Activated CD4-positive, CD25-positive, alpha-beta regulatory T cell treated with anti-CD3 and anti-CD28 coated beads, Interleukin-2, amount 50 U/mL, for 72 hours (primary cell): ENCODE measurements at regions not wholly inside any gene's neighbourhood (a gene's known extent, or its start where the extent isn't known, plus 50 kb on each side); places are given as distances from the start of the nearest gene placed in this dataset.

Experiments used
- DNase-seq: peaks from one replicate; pipeline ENCODE4 v3.0.0; 2021

DNA sequence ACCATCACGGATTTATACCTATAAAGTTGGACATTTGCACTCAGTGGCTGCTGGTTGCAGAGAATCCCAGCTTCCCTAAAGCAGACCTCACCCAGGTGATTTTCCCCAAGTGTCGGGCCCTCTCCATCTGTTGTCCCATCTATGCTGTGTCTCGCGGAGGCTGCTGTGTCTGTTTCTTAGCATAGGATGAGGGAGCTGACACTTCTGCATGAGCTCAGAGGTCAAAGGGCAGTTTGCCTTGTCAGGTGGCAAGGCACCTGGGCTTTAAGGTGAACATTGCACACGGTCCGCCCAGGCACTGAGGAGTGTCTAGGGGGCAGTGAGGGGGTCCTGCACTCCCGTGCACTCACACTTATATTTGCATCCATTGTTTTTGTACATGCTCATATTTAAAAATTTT, 151.6 kb downstream of the ZIC5 start:
- no peak for DNase-seq

DNA sequence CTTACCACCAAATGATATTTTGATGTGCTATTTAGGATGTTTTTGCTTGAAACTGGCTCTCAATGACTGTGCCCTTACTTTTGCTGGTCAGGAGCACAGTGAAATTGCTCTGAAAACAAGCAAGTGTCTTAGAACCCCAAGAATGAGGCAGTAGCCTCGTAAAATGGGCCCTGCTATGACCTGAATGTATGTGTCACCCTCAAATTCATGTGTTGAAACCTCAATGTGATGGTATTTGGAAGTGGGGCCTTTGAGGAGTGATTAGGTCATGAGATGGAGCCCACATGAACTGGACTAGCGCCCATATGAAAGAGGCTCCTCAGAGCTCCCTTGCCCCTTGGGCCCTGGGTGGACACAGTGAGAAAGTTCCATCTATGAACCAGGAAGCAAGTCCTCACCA, 155.2 kb downstream of the ZIC5 start:
- no peak for DNase-seq

DNA sequence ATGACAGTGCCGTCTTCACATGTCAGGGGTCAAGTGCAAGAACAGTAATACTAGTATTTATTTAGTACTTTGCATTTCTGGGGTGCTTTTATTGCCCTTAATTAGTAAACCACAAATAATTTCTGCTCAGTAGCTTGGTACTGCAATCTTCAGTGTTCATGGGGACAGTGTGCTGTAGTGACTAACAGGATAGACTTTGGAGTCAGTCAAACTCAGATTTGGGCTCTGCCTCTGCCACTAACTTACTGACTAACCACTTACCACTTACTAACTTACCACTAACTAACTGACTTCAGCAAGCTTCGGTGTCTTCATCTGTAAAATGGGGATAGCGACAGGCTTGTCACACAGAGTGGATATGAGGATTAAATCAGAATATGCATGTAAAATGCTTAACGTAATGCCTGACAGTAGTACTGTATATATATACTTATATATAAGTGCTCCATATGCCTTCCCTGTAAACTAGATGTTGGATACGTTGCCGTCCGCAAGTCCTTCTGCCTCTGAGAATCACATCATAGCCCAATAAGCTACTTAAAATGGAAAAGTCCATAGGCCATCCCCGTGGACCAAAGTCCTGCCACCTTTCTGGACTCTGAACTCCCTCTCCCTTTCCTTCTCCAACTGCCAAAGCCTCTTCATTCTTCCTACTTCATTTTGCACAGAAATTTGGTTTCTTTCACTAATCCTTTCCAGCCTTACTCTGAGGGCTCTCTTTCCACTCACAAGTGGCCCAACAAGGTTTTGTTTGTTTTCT, 158.1 kb downstream of the ZIC5 start:
- DNase-seq: no peak

DNA sequence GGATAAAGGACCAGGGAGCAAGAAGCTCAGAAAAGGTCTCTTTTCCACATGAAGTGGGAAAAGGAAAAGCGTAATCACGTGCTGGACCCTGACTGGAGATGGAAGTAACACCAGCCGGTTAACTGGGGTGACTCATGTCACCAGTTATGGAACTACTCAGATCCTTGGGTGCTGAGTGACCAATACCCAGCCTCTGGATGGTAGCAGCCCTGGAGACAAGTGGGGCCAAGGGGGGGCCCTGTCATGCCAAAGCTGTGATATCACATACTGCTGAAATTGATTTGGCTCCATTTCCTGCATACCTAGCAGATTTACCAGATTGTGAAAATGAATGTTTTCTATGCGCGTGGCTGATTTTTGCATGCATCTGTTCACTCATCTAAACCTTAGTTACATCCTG, 158.9 kb downstream of the ZIC5 start:
- no peak for DNase-seq

DNA sequence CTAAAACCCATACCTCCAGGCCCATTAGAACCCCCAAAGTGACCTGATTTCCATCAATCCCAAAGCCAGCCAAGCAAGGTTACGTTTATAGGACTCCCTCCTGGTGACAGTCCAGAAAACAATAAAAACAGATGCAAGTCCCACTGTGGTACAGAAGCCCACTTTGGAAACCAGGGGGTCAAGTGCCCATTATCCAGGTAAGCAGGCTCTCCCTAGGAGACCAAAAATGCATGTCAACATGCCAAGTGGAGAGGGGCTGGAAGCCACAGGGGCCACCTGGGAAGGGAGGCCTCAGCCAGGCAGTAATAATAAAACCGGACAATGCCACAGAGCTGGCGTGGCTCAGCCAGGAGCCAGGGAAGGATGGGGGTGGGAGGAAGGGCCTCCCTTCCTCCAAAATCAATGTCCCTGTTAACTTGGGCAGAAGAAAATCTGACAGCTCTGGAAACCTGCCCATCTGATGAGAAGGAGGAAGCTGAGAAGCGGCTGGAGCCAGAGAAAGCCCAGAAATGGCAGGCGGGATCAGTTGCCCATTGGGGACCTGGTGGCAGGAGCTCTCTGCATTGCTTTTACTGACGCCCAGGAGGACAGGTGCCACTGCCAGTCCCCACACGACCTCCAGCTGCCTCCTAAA, 160.4 kb downstream of the ZIC5 start:
- no peak for DNase-seq

DNA sequence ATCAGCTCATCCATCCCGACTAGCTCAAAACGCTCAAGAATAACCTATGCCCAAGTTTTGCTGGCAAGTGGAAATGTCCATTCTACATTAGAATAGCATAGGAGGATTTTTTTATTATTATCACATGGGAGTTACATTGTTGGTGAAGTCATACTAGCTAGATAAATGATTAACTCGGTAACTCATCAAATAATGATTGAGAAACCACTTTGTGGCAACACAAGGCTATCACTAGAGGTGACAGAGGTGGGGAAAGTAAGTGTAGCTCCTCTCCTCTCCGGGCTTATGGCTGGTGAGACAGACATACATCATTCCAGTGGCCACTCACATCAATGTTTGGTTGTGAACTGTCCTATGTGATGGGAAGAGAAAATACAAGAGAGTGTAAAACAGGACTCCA, 161.6 kb downstream of the ZIC5 start:
- DNase-seq: no peak

DNA sequence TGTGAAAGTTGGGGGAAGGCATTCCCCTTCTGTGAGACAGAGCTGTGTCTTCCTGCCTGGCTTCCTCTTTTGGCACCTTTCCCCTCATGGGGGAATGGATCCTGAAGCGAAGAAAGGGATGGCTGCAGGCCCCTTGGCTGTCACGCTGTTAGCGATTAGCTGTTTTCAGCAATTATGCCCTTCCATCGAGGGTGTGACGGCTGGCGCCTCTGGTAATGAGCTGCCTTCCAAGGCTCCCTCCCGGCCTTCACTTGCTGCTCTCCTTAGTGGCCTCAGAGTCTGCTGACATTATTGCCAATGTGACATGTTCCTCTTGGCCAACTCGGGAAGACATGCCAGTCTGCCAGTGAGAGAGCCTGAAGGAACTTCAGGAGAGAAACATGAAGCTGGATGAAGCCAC, 162.1 kb downstream of the ZIC5 start:
- DNase-seq: no peak

DNA sequence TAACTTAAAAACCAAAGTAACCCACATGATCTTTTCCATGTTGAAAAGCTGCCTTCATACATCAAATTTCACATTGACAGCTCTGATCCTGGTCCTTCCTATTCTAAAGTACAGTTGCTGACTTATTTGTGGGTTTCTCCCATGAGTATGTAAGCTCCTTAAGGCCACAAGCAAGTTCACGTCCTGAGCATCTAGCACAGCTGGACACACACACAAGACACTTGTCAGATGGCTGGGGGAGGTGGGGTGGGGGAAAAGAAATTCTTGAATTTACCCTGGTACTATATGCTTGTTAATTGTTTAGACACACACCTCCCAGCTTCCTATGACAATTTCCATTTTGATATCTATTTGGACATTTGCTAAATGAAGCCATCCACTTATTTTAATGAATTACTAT, 162.8 kb downstream of the ZIC5 start:
- DNase-seq: no peak

DNA sequence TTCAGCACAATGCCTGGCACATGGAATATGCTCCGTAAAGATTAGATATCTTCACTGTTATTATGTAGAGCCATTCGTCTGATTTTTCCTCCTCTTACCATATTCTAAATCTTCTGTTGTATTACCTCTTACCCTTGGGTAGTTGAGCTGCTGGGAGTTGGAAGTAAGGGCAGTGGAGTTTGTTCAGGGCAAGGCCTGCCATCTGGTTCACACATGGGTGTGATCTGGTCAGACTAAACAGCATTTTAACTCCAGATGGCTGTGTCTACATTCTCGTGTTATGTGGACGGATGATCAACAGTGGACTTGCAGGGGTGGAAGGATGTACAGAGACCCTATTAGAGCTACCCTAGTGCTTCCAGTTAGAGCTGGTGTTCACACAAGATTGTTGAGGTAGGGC, 164.9 kb downstream of the ZIC5 start:
- DNase-seq: no peak

DNA sequence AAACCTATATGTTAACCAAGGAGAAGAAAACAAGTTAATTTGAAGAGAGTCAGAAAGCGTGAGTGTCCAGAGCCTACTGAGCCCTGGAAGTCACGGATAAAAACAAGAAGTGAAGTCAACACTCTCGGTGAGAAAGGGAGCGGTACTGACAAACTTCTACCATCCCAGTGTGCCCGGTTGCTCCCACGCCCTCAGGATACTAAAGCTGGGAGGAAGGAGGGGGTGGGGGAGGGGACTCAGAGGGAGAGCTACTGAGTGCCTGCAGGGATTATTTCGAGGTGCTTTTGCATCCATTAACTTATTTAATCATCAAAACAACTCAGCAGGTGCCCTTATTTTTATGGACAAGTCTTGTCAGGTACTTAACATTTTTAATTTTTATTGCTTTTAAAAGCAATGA, 166.2 kb downstream of the ZIC5 start:
- DNase-seq: no peak

DNA sequence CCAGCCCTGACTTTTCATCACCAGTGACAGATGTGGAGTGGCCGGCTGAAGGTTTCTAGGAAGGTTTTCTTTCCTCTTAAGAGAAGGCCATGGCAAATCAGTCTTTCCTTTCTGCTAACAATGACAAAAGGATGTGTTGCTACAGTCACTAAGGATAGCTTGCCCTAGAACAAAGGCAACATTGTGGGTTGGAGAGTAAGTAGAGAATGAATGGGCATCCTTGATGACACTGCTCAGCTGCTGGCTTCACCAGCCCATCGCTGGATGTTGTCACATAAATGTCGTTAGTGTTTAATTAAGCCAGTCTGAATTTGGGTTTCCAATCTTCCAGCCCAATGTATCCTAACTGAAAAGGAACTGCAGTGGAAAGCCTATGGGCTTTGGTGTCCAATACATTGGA, 168.4 kb downstream of the ZIC5 start:
- DNase-seq: no peak

DNA sequence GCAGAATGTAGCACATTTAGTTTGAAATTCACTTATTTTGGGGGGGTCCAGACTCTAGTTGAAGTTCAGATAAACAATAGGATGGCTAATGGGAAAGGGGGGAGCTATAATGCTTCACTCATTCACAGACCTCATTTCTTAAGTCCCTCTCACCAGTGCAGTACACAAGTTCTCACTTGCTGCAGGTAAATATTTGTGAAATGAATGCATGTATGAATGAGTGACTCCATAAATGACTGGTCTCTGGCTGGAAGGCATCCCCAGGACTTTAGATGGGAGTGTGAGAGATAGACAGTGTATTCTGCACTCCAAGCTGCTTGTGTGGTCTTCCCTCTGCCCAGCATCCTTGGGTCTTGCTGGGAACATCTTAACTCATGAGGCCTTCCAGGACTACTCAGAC, 169.2 kb downstream of the ZIC5 start:
- no peak for DNase-seq

DNA sequence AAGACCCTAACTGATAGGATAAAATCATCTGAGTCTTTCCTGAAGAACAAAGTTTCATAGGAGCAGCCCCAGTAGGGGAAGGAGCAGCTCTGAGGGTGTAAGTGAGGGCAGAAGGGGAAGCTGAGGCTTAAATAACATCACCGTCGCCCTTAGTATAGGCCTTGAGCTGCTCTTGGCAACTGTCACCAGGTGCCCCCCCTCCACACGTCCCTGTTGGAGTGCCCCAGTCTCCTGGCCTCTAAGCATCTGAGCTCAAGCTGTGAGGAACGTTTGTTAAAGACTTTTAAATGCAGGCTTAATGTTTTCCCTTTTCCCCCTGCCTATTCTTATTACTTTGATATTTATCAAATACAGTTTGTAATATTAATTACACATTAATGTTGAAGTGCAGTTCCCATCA, 170.6 kb downstream of the ZIC5 start:
- no peak for DNase-seq

DNA sequence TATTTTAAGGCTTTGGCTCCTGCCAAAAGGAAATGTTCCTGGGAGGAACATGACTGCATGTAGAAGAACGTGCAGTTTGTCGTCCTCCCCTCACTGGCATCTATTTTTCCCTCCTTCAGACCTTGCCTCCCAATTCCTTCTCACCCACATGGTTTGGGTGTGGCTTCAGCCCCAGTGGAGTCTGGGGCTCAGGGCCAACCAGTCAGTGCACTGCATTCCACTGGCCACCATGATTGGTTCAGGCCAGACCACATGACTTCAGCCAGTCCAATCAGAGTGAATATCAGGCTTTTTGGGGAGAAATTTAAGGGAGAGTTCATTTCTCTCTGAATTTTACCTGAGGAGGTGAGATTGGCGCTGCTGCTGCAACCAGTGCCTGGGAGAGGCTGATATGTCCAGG, 171.6 kb downstream of the ZIC5 start:
- DNase-seq: no peak

DNA sequence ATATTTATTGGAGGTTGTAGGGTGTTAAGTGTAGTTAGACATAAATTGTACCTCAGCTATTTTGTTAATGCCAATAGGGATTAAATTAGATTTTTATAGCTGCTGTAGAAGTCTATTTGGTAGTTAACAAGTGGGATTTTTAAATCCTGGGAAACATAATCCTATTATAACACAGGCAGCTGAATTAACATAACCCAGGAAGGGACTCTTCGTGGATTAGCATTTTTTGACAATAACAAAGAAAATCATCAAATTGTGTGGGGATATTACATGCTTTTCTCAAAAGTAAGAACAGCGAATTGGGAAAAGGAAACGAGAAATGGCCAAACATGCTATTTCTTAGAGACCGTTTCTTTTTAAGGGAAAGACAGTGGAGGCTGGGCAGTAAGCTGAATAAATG, 172.8 kb downstream of the ZIC5 start:
- no peak for DNase-seq

DNA sequence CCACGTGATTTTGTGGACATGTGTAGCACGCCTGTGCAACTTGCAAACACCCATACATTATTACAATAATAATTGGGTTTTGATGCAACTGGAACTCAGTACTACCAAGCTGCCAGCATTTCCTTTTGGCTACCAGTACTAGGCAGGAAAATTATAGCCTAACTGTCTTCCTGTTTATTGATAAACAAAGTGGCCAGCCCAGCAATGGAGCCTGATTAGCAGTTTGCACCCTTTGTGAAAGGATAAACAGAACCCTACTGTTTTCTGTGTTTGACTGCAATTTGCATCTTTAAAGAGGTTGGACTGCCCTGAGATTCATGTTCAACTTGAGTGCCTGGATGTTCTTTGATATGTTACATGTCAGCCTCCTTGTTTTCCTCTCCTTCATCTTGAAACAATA, 173.9 kb downstream of the ZIC5 start:
- no peak for DNase-seq

DNA sequence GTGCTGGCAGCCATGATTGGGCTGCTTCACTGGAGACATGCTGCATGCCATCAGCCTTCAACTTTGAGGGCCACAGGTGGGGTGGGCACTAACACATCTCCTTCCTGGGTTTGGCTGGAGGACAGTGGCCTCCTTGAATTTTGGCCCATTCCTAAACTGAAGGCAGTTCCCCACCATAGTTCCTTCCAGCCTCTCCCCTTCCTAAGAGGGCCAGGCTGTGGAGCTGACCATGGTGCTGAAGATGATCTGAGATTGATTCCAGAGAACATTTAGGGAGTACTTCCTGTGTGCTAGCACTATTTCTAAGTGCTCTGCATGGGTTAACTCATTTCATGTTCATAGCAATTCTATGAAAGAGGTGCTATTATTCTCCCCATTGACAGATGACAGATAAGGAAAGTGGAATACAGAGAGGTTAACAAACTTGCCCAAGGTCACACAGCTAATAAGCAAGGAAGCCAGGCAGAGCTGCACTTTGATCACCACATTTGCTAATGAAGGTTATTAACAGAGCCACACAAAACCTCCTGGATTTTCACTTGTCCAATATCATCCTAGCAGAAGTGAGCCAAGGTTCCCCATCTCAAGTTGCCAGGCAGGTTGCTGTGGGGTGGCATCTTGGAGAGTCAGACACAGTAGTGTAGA, 175.3 kb downstream of the ZIC5 start:
- no peak for DNase-seq

DNA sequence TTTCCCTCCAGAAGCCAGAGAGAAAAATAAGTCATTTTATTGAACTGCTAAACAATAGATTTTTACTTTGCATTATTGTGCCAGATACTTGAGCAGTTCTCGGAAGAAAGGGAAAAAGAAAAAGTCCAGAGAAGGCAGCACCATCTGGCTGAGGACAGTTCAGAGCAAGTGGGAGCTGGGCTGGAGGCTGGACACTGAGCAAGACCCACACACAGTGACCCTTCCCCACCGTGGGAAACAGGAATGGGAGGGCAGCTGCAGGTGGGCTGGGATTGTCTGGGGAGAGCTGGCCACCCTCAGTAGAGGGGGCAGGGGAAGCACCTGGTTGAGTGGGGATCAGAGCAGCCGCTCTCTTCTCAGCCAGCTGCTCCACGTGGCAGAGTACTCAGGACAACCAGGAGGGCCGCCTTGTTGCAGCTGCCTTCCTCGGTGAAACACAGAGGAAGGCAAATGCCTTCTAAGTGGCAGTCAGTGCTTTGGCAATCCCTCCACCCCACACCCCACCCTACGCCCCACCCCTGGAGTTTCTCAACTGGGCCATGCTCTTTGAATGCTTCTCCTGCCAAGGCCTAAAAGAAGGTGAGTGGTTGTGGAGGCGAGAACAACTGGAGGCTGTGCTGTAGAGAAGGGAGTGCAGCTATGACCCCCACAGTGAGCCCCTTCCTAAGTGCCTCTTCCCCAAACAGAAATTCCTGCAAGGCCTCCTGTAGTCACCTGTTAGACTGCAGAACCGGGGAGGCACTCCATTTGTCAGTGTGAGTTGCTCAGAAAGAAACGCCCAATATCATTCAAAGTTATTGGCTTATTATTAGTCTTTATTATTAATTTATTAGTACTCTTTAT, 179.3 kb downstream of the ZIC5 start:
- no peak for DNase-seq

DNA sequence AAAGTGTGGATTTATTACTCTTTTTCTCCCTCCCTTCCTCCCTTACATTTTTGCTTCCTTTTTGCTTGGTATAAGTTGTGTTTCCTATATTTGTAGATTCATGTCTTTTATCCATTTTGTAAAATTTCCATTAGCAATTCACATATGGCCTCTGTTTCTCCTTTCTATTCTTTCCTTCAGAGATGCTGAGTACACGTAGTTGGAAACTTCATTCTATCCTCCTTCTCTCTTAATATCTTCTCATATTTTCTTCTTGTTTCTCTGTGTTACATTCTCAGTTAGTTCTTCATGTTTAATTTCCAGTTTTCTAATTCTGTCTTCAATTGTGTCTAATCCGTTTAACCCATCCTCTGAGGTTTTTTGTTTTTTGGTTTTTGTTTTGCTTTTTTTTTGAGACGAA, 188.9 kb downstream of the ZIC5 start:
- DNase-seq: no peak

DNA sequence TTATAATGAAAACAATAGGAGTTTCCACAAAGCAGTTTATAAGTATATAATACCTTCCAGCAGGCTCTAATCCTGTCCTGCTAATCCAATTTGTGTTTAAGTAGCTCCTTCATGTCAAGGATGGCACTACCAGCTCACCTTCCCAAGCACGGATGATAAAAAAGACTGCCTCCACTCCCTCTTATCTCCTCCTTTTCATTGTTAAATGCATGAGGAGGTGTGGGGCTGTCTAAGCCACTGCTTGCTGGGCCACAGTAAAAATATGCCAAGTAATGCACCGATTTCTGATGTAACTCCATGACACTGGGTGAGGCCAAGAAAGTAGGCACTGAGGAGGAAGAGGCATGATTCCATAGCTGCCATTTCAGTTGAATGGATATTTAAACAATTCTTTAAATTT, 193.1 kb downstream of the ZIC5 start:
- no peak for DNase-seq

DNA sequence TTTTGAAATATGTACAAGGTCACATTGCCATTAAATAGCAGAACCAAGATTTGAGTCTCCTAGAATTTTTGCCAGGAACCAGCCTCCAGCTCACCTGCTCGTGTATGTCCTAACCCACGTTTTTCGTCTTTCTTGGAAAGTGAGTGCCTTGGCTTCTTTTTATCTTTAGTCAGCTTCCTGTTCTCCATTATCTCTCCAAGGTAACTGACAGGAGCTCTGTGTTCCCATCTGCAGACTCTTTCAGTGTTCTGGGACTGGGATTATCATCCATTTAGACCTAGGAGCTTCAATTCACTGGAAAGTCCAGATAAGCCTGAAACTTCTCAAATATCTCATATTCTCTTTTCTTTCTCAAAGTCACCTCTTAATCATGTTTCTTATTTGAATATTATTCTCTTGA, 193.7 kb downstream of the ZIC5 start:
- no peak for DNase-seq

DNA sequence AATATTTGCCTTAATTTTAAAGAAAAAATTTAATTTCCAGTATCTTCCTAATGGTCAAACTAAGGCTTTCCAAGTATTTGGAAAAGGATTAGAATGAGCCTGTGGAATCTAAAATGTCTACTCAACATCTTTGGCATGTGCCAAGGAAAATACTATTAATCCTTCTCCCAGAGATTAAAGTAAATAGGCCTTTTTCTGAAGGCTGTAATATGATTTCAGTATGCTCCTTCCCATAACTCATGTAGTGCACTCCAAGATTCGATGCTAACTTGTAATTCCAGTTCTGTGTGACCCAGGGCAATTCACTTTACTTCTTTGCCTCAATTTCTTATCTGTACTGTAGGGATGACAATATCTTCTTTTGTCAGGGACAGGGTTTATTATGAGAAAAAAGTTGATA, 196.9 kb downstream of the ZIC5 start:
- DNase-seq: no peak

DNA sequence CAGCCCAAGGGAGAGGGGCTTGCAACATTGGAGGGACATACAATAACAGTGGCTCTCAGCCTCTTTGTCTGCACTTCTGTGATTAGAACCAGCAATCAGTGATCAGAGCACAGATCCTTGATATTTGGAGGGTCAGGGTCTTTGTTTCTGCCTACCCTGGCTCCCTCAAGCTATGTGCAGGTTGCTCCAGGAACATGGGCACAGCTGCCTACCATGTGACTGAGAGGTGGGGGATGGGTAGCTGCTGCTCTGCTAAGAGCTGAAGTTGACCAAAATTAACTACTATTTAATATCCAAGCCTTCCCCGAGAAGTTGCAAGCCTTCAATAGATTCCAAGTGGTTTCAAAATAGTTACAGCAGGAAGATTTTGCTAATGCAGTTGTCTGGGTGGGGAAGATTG, 202.6 kb downstream of the ZIC5 start:
- no peak for DNase-seq

DNA sequence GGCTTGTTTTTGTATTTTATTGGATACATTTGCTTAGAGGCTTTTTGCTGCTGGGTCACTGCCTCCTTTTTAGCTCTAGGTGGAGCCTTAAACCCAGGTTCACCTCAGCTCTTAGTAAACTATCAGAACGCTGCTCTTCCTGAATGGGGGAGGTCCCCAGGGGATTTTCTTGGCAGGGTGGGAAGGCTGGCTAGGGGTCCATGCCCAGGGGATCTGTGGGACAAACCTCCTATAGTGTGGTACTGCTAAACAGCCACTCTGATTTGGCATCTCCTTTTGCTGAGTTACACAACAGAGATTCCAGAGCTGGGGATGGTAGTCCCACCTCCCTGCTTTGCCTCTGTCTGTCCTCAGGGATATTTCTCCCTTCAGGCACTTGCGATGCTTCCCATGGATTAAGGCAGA, 204.9 kb downstream of the ZIC5 start:
- no peak for DNase-seq
